GM18870 (cell line): ENCODE measurements at regions not wholly inside any gene's neighbourhood (a gene's known extent, or its start where the extent isn't known, plus 50 kb on each side); places are given as distances from the start of the nearest gene placed in this dataset.

Experiments
- ATAC-seq: cut with Tn5 transposase; IDR thresholded peaks from one replicate; pipeline ENCODE4 v1.9.1; 2021; ENCODE audit warnings: moderate library complexity; ENCODE audit not compliant: unreplicated experiment

- ATAC-seq, result no peak
These were observed 117.3 kb upstream of the PDE4D start for GRCh38 chr5:60010853-60011252.

- ATAC-seq, result no peak
These were observed 116.8 kb upstream of the PDE4D start for GRCh38 chr5:60010328-60010727.

DNA sequence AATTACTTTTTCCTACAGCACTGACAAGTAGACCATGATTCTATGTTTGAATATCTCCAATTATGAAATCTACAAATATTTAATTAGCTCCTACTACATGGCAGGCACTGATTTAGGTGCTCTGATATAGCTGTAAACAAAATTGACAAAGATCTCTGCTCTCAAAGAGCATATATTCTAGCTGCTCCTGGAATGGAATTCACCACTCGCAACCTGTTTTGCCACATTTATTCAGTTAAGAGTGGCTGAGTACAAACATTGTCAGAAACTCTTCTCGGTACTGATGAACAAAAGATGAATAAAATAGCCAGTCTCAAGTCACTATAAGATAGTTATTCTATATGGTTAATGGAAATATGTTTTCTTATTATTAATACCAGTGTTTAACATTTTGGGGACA lies 114.2 kb upstream of the PDE4D start:
- ATAC-seq, result no peak

- no peak for ATAC-seq
These were observed 105.5 kb upstream of the PDE4D start for GRCh38 chr5:59999056-59999455.

- no peak for ATAC-seq
These were observed 98.7 kb upstream of the PDE4D start for GRCh38 chr5:59992206-59992605.

GRCh38 chr5:59988396-59988795 lies 94.9 kb upstream of the PDE4D start:
- no peak for ATAC-seq

GRCh38 chr5:59976342-59976741 lies 82.8 kb upstream of the PDE4D start:
- no peak for ATAC-seq

DNA sequence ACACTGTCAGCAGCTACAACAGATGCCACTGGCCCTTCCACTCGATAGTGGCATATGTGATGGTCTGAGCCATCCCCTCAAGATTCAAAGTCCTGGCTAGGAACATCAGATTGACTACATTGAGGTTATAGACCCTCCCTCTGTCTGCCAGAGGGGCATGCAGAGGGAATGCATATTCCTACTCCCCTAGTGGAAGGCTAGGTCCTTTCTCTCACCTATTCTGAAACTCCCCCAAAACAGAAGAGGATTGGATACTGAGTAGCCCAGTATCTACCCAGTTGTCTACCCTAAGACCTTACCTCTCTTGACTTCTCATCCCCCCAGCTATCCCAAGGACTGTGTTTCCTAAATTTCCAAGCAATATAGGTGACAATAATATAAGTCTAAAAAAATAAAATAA lies 78.5 kb upstream of the PDE4D start:
- ATAC-seq, result no peak

- no peak for ATAC-seq
These were observed 65.8 kb upstream of the PDE4D start for GRCh38 chr5:59959330-59959729.

GRCh38 chr5:59956130-59956783 lies 62.7 kb upstream of the PDE4D start:
- no peak for ATAC-seq

DNA sequence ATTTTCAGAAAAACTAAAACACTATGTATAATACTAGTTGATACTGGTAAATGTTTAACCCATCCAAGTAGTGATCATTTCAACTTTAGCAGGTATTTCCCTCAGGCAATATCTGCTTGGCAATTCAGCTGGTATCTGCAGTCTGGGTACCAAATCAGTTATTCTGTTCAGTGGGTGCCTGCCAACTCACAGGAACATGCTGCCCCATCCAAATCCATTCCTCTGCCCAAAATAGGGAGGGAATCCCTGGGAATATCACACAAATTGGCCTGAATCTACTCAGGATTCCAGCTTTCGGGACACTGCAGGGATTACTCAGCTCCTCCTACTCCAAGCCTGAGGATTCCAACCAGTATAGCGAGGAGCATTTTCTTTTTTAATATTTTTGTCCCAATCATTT lies 61.7 kb upstream of the PDE4D start:
- ATAC-seq, result no peak

DNA sequence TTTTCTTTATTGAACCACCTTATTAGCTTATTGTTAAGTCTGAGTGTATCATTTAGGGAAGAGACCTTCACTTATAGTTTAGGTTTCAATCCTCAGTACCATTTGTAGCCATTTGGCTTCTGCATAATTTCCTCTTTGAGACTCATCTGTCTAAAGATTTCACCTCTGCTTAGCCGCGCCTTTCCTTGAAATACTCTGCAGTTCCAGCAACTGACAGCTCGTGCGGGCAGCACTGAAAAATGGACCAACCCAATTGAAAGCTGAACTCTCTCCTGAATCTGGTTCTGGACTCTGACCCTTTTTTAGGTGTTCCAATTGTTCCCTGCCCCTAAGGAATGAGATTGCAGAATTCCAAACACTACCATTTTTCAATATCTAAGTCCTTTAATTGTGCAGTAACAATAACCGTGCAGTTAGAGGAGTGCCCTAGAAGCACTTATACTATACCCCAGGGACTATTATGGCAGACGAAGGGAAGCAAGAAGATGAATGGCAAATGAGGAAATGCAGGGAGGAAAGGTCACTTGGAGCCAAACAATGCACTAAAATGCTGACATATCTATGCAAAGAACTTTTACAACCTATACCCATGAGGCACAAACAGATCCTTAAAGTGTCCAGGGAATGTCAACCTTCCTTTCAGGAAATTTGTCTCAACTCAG lies 50.1 kb upstream of the PDE4D start:
- no peak for ATAC-seq
